HFFc6 (cell line): ENCODE measurements at regions not wholly inside any gene's neighbourhood (a gene's known extent, or its start where the extent isn't known, plus 50 kb on each side); places are given as distances from the start of the nearest gene placed in this dataset.

ENCODE experiments used
- DNase-seq: peaks from one replicate; pipeline ENCODE4 v3.0.0-alpha.2; 2018
- H3K27ac Mint-ChIP-seq: 2 replicates; pipeline ENCODE4 v1.8.0; 2020; ENCODE audit warnings: mild to moderate bottlenecking, mixed read lengths
- H3K27me3 Mint-ChIP-seq: 2 replicates; pipeline ENCODE4 v1.8.0; 2021; ENCODE audit warnings: mild to moderate bottlenecking, moderate library complexity, mixed read lengths; ENCODE audit not compliant: insufficient read depth
- H3K36me3 Mint-ChIP-seq: 2 replicates; pipeline ENCODE4 v1.8.0; 2021; ENCODE audit warnings: low read depth, mixed read lengths
- H3K4me1 Mint-ChIP-seq: 2 replicates; pipeline ENCODE4 v1.8.0; 2020; ENCODE audit warnings: low read depth, mixed read lengths
- H3K4me3 Mint-ChIP-seq: 2 replicates; pipeline ENCODE4 v1.8.0; 2020; ENCODE audit warnings: mild to moderate bottlenecking, moderate library complexity, mixed read lengths
- H3K9me3 Mint-ChIP-seq: 2 replicates; pipeline ENCODE4 v1.8.0; 2020; ENCODE audit warnings: mild to moderate bottlenecking, mixed read lengths
- TF ChIP-seq, protein P1 (sequence below): fragments of 200-600 bp; sonication (generic); IDR thresholded peaks from 2 replicates; pipeline ENCODE4 v1.5.0; 2021; ENCODE audit warnings: antibody characterized with exemption, mild to moderate bottlenecking

DNA sequence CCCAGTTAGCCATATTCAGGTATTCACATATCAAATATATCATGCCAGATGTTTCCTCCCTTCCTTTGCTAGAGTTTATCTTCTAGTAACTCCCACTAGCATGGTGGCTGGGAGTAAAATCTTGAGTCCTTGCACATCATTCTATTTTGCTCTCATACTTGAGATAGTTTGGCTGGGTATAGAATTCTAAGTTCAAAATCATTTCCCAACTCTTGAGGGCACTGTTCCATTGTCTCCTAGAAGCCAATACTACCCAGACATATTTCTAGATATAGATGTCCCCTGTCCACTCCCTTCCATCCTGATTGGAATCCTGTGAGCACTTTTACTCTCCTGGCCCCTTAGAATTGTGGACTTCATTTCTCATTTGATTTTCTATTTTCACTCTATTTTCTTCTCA lies 104.7 kb downstream of the ZFP64 start:
- H3K36me3 Mint-ChIP-seq = peaks cover 57% of the 10 kb centered on the region
- no peak overlapping the region for H3K4me3 Mint-ChIP-seq
- H3K27ac Mint-ChIP-seq = no peak overlapping the region

DNA sequence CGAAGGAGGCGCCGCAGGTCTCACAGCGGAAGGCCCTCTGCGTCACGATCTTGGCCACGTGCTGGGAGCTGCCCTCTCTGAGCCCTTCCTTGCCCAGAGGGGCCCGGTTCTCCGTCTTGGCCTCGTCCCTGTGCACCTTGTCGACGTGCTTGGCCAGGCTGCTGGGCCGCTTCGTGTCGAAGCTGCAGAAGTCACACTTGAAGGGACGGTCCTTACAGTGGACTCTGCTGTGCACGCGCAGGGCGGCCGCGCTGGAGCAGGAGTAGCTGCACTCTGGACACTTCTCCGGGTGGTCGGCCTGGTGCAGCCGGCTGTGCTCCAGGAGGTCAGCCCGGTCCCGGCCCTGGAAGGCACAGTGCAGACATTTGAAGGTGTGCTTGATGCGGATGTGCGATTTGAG lies 106.9 kb downstream of the ZFP64 start:
- H3K27me3 Mint-ChIP-seq = peaks cover 3% of the 10 kb centered on the region
- H3K27ac Mint-ChIP-seq = no peak overlapping the region
- no peak overlapping the region for H3K4me3 Mint-ChIP-seq
- TF ChIP-seq, protein P1, sequence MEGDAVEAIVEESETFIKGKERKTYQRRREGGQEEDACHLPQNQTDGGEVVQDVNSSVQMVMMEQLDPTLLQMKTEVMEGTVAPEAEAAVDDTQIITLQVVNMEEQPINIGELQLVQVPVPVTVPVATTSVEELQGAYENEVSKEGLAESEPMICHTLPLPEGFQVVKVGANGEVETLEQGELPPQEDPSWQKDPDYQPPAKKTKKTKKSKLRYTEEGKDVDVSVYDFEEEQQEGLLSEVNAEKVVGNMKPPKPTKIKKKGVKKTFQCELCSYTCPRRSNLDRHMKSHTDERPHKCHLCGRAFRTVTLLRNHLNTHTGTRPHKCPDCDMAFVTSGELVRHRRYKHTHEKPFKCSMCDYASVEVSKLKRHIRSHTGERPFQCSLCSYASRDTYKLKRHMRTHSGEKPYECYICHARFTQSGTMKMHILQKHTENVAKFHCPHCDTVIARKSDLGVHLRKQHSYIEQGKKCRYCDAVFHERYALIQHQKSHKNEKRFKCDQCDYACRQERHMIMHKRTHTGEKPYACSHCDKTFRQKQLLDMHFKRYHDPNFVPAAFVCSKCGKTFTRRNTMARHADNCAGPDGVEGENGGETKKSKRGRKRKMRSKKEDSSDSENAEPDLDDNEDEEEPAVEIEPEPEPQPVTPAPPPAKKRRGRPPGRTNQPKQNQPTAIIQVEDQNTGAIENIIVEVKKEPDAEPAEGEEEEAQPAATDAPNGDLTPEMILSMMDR = no peak
- no peak for DNase-seq
- peaks cover 49% of the 10 kb centered on the region for H3K36me3 Mint-ChIP-seq
- peaks cover 32% of the 10 kb centered on the region for H3K9me3 Mint-ChIP-seq
- H3K4me1 Mint-ChIP-seq = peaks cover 21% of the 10 kb centered on the region

More for the DNA sequence above, 104.7 kb downstream of the ZFP64 start:
- Mint-ChIP-seq H3K4me1 (peaks cover 21% of the 10 kb centered on the region), H3K9me3 (peaks cover 32% of the 10 kb centered on the region), H3K27me3 (peaks cover 4% of the 10 kb centered on the region)
- TF ChIP-seq, protein P1 = no peak
- no peak for DNase-seq

DNA sequence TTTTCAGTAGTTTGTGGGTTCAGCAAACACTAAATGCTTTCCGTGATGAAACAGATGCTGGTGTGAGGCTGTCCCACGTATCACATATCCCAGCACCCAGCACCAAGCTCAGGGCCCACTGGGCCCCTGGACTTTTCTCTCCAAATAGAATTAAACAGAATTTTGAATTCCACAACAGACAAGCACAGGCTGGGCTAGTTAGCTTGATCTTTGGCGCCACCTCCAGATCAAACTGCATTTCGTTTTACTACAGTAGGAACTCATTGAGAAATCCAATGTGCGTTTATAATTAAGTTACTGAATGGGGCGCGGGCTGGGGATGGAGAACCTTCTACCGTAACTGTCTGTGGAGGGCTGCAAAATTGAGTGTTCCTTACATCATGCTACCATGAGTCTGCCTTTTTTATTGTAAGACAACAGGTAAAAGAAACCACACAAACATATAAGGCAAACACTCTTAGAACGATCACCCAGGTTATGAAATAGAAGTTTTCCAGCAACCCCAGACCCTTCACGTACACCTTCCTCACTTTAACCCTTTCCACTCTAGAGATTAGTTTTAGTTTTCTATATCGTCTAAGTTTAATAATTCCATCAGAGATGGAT lies 107.8 kb downstream of the ZFP64 start:
- TF ChIP-seq, protein P1 = peak; percentile 81
- peaks cover 21% of the 10 kb centered on the region for H3K4me1 Mint-ChIP-seq
- no peak overlapping the region for H3K4me3 Mint-ChIP-seq
- peaks cover 28% of the 10 kb centered on the region for H3K9me3 Mint-ChIP-seq
- no peaks in the 10 kb centered on the region for H3K27me3 Mint-ChIP-seq
- H3K27ac Mint-ChIP-seq = no peak overlapping the region
- DNase-seq = peak; percentile 67
- H3K36me3 Mint-ChIP-seq = peaks cover 39% of the 10 kb centered on the region

DNA sequence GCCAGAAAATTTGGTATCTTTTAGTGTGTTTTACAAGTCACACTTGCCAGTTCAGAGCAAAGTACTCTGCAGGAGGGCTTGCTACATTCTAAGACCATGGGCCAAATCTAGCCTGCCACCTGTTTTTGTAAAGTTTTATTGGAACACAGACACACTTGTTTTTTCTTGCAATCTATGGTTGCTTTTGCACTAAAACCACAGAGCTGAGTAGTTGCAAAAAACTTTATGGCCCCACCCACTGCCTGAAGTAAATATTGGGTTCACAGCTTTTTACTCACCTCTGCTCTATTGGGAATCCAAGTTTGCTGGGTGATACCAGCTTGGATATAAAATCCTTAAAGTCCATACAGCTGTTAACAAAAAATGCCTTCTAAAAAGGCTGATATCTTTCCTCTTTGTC lies 109.0 kb downstream of the ZFP64 start:
- H3K4me3 Mint-ChIP-seq = no peak overlapping the region
- no peak overlapping the region for H3K27ac Mint-ChIP-seq
- H3K9me3 Mint-ChIP-seq = peaks cover 17% of the 10 kb centered on the region
- TF ChIP-seq, protein P1 = no peak
- peaks cover 28% of the 10 kb centered on the region for H3K36me3 Mint-ChIP-seq
- peaks cover 20% of the 10 kb centered on the region for H3K4me1 Mint-ChIP-seq
- H3K27me3 Mint-ChIP-seq = no peaks in the 10 kb centered on the region
- DNase-seq = no peak

DNA sequence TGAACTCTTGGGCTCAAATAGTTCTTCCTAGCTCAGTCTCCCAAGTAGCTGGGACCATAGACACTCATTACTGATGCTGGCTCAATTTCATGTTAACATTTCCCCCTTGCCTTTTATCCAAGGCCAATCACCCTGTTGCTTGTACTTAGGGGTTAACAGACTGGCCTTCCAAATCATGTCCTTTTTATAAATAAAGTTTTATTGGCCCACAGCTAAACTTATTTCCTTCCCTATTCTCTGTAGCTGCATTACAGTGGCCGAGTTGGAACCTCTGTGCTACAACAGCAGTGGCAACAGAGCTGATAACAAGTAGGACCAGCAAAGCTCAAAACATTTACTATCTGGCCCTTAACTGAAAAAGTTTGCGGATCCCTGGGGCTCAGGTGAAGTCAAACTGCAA lies 109.8 kb downstream of the ZFP64 start:
- peaks cover 20% of the 10 kb centered on the region for H3K36me3 Mint-ChIP-seq
- H3K27me3 Mint-ChIP-seq = no peaks in the 10 kb centered on the region
- H3K27ac Mint-ChIP-seq = no peak overlapping the region
- TF ChIP-seq, protein P1 = no peak
- peaks cover 9% of the 10 kb centered on the region for H3K9me3 Mint-ChIP-seq
- peaks cover 13% of the 10 kb centered on the region for H3K4me1 Mint-ChIP-seq
- DNase-seq = no peak
- H3K4me3 Mint-ChIP-seq = no peak overlapping the region
